HG02642 (cell line): ENCODE measurements at regions not wholly inside any gene's neighbourhood (a gene's known extent, or its start where the extent isn't known, plus 50 kb on each side); places are given as distances from the start of the nearest gene placed in this dataset.
"Not testable (repeated sequence)": the region's sequence is repeated elsewhere in the genome, so short reads cannot be mapped to it uniquely, and the experiment has no call there.

Experiments
- ATAC-seq: cut with Tn5 transposase; IDR thresholded peaks from one replicate; pipeline ENCODE4 v1.9.1; 2021; ENCODE audit warnings: mild to moderate bottlenecking; ENCODE audit not compliant: unreplicated experiment, poor library complexity

DNA sequence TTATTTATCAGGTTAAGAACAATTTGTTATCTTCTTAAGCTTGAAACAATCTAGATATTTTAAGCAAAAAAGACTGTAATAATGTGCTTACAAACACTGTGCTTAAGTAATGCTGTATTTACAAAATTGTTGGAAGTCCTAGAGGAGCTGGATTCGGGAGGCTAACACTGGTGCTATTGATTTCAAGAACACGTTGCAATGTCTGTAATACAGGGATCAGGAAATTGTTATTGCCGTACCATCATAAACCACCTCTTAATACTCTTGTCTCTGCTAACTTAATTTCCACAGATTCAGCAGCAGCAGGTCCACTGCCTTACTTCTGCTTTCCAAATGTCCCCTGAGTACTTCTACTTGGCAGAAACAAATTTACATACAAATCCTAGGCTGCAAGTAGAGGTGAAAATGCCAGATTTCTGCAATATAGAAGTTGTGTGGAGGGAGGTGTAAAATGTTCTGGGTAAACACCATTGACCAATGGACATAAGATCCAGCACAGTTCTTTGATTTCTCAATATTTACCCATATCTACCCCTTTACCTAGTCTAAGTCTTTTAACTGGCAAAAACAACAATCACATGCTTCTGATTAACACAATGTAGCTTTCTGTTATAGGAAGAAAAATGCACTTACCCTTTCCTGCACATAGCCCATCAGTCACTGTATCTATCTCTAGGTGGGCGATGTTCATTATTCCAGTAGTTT is 663.4 kb downstream of the TMTC2 start:
- ATAC-seq = no peak

DNA sequence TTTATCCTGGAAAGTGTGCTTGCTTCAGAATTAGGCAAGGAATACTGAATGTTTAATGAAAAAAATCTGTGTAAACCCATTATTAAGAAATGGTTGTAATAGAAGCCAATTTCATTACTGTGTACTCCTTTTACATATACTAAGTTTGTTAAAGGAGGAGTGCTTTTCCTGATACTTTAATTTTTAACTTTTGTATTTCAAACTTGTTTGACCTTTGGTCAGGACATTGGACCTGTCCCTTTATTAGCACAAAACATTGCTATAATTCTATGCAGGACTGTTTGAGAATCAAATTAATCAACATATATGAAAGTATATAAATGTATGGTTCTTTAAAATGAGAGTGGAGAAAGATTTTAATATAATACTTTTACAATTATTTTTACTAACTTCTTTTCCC is 659.6 kb downstream of the TMTC2 start:
- no peak for ATAC-seq

GRCh38 chr12:83343767-83344166 is 657.1 kb downstream of the TMTC2 start:
- no peak for ATAC-seq

DNA sequence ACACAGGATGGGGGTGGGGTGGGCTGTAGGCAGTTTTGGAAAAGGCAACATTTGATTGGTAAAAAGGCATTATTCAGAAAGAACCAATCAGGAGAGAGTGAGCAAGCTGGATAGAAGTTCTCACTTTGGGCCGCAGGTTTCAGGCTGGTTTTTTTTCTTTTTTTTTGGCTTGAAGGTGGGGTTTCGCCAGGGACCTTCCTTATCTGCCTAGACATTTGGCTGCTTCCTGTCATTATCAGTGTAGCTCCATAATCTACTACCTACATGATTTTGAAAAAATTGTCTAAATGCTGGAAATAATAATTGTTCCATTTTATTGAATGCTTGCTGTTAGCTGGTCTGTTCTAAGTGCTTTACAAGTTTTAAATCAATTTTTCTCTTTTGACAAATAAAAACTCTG is 649.0 kb downstream of the TMTC2 start:
- no peak for ATAC-seq

DNA sequence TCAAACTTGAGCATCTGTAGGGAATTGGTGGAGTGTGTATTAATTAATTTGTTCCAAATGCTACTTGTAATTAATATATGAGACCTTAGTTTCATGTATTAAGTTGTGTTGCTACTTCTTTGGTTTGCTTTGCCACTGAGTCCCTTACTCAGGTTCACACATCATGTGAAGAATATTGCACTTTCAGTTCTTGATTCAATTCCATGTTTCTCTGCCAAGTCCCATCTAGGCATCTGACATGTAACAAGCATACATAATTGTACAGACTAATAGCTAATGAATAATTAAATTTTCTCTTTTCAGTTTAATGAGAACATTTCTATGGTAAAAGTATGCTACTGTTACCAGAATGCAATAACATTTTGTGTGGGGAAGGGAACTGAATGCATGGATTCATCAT is 640.0 kb downstream of the TMTC2 start:
- no peak for ATAC-seq

GRCh38 chr12:83323866-83324265 is 637.2 kb downstream of the TMTC2 start:
- no peak for ATAC-seq

DNA sequence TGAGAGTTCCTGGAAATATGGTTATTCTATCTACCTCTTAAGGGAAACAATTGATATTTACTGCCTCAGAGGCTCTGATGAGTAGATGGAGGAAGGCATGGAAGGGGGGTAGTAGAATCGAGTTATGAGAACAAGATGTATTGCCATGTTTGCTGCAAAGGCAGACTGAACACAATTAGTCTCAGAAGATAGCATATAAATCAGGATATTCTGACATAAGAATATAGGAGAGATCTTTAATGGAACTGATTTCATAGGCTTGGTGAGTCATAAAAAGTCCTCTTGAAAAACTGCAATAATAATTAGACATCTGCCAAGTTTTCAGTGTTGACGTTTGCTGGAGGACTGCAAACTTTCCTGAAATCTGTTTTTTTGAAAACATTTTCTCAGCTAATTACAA is 636.1 kb downstream of the TMTC2 start:
- no peak for ATAC-seq

- no peak for ATAC-seq
These were observed 635.3 kb downstream of the TMTC2 start for GRCh38 chr12:83321971-83322370.

DNA sequence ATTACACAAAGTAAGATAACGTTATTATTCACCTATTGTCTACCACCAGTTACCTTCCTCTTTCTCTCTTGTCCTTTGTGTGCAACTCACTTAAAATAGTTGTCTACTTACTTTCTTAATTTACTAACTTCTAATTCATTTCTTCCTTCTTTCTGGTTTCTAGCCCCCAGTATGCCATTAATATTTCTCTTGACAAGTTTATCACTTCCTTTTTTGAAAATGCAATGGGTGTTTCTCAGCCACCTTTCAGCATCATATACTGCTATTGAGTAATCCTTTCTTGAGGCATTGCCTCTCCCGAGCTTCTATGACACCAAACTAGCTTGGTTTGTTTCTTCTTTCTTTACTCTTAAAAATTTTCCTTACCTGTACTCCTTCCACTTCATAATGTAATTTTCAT is 633.6 kb downstream of the TMTC2 start:
- no peak for ATAC-seq

- no peak for ATAC-seq
These were observed 631.8 kb downstream of the TMTC2 start for GRCh38 chr12:83318386-83319098.

DNA sequence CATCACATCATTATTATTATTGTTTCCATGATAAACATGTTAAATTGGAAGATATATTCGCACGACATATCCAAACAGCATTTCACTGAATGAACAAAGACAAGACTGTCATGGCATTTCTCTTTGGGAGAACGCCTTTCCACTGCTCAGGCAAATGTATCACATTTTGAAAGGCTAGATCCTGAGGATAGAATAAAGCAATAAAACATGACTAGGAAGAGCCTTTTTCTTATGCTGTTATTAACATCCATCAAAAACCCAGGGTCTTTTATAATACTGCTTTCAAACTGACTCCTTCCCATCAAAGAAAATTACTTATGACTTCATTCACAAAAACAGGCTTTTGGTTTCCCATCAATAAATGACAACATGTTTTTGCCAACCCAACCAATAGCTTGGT is 630.9 kb downstream of the TMTC2 start:
- no peak for ATAC-seq

DNA sequence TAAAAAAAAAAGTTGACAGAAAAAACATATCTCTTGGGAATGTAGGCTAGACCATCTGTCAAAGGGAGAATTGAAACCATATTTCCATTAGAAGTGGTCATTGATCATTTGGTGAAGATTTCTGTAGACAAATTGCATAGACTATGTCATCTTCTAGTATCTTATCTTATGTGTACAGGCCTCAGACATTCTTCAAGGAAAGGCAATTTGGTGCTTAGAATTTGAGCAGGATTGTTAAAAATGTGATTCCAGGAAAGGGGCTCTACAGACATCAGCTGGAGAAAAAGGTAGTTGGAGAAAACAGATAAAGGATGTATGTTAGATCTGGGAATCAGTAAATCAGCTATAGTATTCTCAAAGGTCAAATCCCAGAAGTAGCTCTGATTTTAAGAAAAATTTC is 627.1 kb downstream of the TMTC2 start:
- ATAC-seq = no peak

DNA sequence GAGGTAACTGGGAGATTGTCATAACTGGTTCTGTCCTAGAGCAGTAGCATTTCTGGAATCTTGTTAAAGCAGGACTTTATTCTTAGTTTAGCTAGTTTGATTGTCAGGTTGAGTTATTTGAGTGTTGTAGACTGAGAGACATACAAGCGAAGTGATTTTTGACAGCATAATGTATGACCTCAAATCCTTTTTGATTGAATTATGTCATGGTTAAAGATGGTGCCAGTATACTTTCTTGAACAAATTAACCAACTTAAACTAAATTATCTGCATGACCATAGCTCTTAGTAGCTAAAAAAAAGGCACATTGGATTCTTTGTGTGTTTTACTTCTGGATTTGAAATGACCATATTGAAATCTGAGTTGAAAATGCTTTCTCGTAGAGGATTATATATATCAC is 626.6 kb downstream of the TMTC2 start:
- no peak for ATAC-seq

GRCh38 chr12:83276904-83277303 is 590.2 kb downstream of the TMTC2 start:
- no peak for ATAC-seq

DNA sequence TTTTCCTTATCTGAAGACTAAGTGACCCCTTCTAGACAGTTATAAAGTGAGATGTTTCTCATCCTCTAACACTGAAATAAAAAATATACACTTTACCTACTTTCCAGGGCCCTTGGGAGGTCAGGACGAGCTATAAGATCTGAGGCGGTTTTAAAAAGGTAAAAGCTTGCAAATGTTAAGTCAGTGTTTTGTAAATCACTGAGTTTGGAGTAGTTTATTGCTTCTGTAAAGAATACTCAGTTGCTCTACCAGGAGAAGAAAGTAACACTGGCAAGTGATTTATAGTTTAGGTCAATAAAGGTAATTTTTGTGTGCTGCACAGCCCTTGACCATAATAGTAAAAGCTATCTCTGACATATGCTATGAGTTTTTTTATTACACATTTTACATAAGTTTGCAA is 584.5 kb downstream of the TMTC2 start:
- ATAC-seq = no peak

- no peak for ATAC-seq
These were observed 579.1 kb downstream of the TMTC2 start for GRCh38 chr12:83265808-83266207.

- no peak for ATAC-seq
These were observed 575.3 kb downstream of the TMTC2 start for GRCh38 chr12:83261998-83262397.

- ATAC-seq = not testable (repeated sequence)
These were observed 573.4 kb downstream of the TMTC2 start for GRCh38 chr12:83260126-83260525.

- no peak for ATAC-seq
These were observed 571.0 kb downstream of the TMTC2 start for GRCh38 chr12:83257726-83258125.

- no peak for ATAC-seq
These were observed 569.9 kb downstream of the TMTC2 start for GRCh38 chr12:83256562-83256961.

- ATAC-seq = no peak
These were observed 564.2 kb downstream of the TMTC2 start for GRCh38 chr12:83250866-83251265.

DNA sequence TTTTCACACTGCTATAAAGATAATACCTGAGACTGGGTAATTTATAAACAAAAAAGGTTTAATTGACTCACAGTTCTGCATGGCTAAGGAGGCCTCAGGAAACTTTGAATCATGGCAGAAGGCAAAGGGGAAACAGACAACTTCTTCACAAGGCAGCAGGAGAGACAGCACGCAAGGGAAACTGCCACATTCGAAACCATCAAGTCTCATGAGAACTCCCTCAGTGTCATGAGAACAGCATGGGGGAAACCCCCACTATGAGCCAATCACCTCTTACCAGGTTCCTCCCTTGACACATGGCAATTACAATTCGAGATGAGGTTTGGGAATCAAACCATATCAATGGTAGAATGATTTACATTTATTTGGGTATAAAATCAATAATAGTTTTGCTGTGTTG is 558.5 kb downstream of the TMTC2 start:
- ATAC-seq = no peak
